A673 (cell line): ENCODE measurements at regions not wholly inside any gene's neighbourhood (a gene's known extent, or its start where the extent isn't known, plus 50 kb on each side); places are given as distances from the start of the nearest gene placed in this dataset.

Source experiments
- EZH2 ChIP-seq: fragments of 200-600 bp; sonication (generic); IDR thresholded peaks from 2 replicates; pipeline ENCODE4 v1.6.1; 2017; ENCODE audit warnings: borderline replicate concordance, low read depth, mild to moderate bottlenecking, mixed read lengths, antibody characterized with exemption, low read length; ENCODE audit not compliant: poor library complexity, severe bottlenecking
- TF ChIP-seq, protein P1 (sequence below): fragments of 300-800, 200-600 bp; sonication (generic); conservative IDR thresholded peaks from 2 replicates; pipeline ENCODE4 v1.5.1; 2017; ENCODE audit warnings: low read depth, mild to moderate bottlenecking, antibody characterized with exemption, low read length, moderate library complexity, mixed read lengths

- TF ChIP-seq, protein P1, sequence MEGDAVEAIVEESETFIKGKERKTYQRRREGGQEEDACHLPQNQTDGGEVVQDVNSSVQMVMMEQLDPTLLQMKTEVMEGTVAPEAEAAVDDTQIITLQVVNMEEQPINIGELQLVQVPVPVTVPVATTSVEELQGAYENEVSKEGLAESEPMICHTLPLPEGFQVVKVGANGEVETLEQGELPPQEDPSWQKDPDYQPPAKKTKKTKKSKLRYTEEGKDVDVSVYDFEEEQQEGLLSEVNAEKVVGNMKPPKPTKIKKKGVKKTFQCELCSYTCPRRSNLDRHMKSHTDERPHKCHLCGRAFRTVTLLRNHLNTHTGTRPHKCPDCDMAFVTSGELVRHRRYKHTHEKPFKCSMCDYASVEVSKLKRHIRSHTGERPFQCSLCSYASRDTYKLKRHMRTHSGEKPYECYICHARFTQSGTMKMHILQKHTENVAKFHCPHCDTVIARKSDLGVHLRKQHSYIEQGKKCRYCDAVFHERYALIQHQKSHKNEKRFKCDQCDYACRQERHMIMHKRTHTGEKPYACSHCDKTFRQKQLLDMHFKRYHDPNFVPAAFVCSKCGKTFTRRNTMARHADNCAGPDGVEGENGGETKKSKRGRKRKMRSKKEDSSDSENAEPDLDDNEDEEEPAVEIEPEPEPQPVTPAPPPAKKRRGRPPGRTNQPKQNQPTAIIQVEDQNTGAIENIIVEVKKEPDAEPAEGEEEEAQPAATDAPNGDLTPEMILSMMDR, result no peak
- no peak for TF ChIP-seq EZH2
Observed at GRCh38 chr15:24777307-24777706, 101.7 kb downstream of the NPAP1 start.
